Caco-2 (cell line): ENCODE measurements at regions not wholly inside any gene's neighbourhood (a gene's known extent, or its start where the extent isn't known, plus 50 kb on each side); places are given as distances from the start of the nearest gene placed in this dataset.
A peak's percentile ranks its signal among the peaks of the same experiment; 100 is the strongest.

Source experiments
- BruUV-seq: library from RNA; stranded (reverse); fragments of 400-500 nt; replicated peaks from 2 replicates; lab custom pipeline; 2021; lab: Mats Ljungman, UMichigan
- CTCF ChIA-PET: fragments of 300-600 bp; sonication (Branson Sonifier 250); formaldehyde crosslinking; loops from one replicate; lab custom pipeline; 2022; ENCODE audit warnings: antibody characterized with exemption; lab: Charles Lee
- POLR2A ChIA-PET: fragments of 300-600 bp; sonication (Branson Sonifier 250); formaldehyde crosslinking; loops from one replicate; lab custom pipeline; 2022; ENCODE audit warnings: antibody characterized with exemption; lab: Charles Lee
- DNase-seq, 2 experiments: peaks; one replicate each; pipeline versions ENCODE4 v3.0.0 to v3.0.0-alpha.2; 2020 to 2022
- H3K27me3 ChIP-seq: replicated peaks from 2 replicates; pipeline ENCODE4 v1.6.0; 2011; ENCODE audit warnings: low read length; ENCODE audit not compliant: control insufficient read depth, insufficient read depth
- H3K36me3 ChIP-seq: 2 replicates; pipeline ENCODE4 v1.5.1; 2011; ENCODE audit warnings: low read length; ENCODE audit not compliant: control insufficient read depth, insufficient read depth
- H3K4me1 ChIP-seq: fragments of 250-450 bp; sonication (Bioruptor Pico); 2 replicates; pipeline ENCODE4 v1.5.1; 2020; ENCODE audit warnings: mild to moderate bottlenecking
- H3K4me3 ChIP-seq: 2 replicates; pipeline ENCODE4 v1.5.1; 2011; ENCODE audit warnings: low read depth, mild to moderate bottlenecking, control low read depth, low read length
- H3K9me3 ChIP-seq: fragments of 250-450 bp; sonication (Bioruptor Pico); 2 replicates; pipeline ENCODE4 v1.5.1; 2020; ENCODE audit warnings: mild to moderate bottlenecking, moderate library complexity
- H3K27ac Mint-ChIP-seq: one replicate; pipeline ENCODE4 v1.8.0; 2022; ENCODE audit warnings: mixed read lengths; ENCODE audit not compliant: unreplicated experiment
- H3K27me3 Mint-ChIP-seq: one replicate; pipeline ENCODE4 v1.8.0; 2022; ENCODE audit warnings: mixed read lengths; ENCODE audit not compliant: insufficient read depth, unreplicated experiment
- H3K36me3 Mint-ChIP-seq: one replicate; pipeline ENCODE4 v1.8.0; 2022; ENCODE audit warnings: mild to moderate bottlenecking, mixed read lengths; ENCODE audit not compliant: insufficient read depth, unreplicated experiment
- H3K4me1 Mint-ChIP-seq: one replicate; pipeline ENCODE4 v1.8.0; 2022; ENCODE audit warnings: low read depth, mixed read lengths; ENCODE audit not compliant: unreplicated experiment
- H3K4me3 Mint-ChIP-seq: one replicate; pipeline ENCODE4 v1.8.0; 2022; ENCODE audit warnings: mild to moderate bottlenecking, moderate library complexity, mixed read lengths; ENCODE audit not compliant: unreplicated experiment
- H3K9me3 Mint-ChIP-seq: one replicate; pipeline ENCODE4 v1.8.0; 2022; ENCODE audit warnings: mixed read lengths; ENCODE audit not compliant: unreplicated experiment
- CTCF ChIP-seq, 2 experiments: fragments of 200-600 bp in 1 of 2; IDR thresholded peaks; 1 replicate in 1 of 2; 2 replicates in 1 of 2; pipeline versions ENCODE4 v1.5.1 to v1.8.0; 2011 to 2022; ENCODE audit warnings: antibody characterized with exemption in 1 of 2, control low read depth in 1 of 2, inconsistent platforms in 1 of 2, low read depth in 1 of 2, low read length in 1 of 2, mild to moderate bottlenecking in 1 of 2, moderate library complexity in 1 of 2; ENCODE audit not compliant: insufficient read depth in 1 of 2, severe bottlenecking in 1 of 2, unreplicated experiment in 1 of 2
- intact Hi-C: fragments of 100-400 bp; cut with micrococcal nuclease; formaldehyde crosslinking; loops from one replicate; pipeline ENCODE4 v1.10.0; 2022; ENCODE audit not compliant: unreplicated experiment

GRCh38 chr18:7447318-7448028, 119.6 kb upstream of the PTPRM start:
- no peaks in the 10 kb centered on the region for H3K4me1 ChIP-seq
- H3K4me3 Mint-ChIP-seq, result no peak overlapping the region
- H3K27me3 Mint-ChIP-seq, result peaks cover 7% of the 10 kb centered on the region
- POLR2A ChIA-PET, result no interaction called here
- BruUV-seq, result no TSS peak
- no peaks in the 10 kb centered on the region for H3K27me3 ChIP-seq
- H3K9me3 ChIP-seq, result no peaks in the 10 kb centered on the region
- DNase-seq, result no peak
- no peaks in the 10 kb centered on the region for H3K36me3 Mint-ChIP-seq
- intact Hi-C loops, result no loop called here
- H3K4me3 ChIP-seq, result no peak overlapping the region
- no peaks in the 10 kb centered on the region for H3K36me3 ChIP-seq
- no peak for TF ChIP-seq CTCF (IDR thresholded peaks at IDR 0.05; ENCODE audit: insufficient read depth in 1 of 2, low read depth in 1 of 2, low read length in 1 of 2, severe bottlenecking in 1 of 2, unreplicated experiment in 1 of 2)
- H3K4me1 Mint-ChIP-seq, result no peaks in the 10 kb centered on the region
- H3K27ac Mint-ChIP-seq, result no peak overlapping the region
- CTCF ChIA-PET, result no interaction called here
- no peaks in the 10 kb centered on the region for H3K9me3 Mint-ChIP-seq

DNA sequence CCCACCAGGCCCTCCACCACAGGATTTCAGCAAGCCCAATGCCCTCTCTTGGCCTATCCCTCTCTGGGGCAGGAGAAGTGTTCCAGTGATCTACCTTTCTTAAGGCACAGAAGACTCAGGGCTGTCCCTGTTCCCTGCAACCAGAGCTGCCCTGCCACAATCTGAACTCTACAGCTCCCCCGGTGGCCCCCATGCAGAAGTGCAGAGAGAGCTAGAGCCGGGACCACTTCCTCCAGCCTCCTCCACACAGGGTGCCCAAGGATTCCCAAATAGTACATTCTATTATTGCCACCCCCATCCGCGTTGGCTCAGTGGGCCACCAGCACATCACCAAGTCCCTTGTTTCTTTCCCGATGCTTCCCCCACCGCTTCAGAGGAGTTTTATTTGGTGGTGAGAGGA, 114.8 kb upstream of the PTPRM start:
- intact Hi-C loops, result loop anchor here (2.0 to 5.0 kb wide), 2 partner anchors 80 to 180 kb away; no protein-coding TSS in a partner anchor
- no TSS peak for BruUV-seq

GRCh38 chr18:7454429-7454828, 112.7 kb upstream of the PTPRM start:
- no peak for DNase-seq
- CTCF ChIA-PET, result no interaction called here
- TF ChIP-seq CTCF (IDR thresholded peaks at IDR 0.05; ENCODE audit: insufficient read depth in 1 of 2, low read depth in 1 of 2, low read length in 1 of 2, severe bottlenecking in 1 of 2, unreplicated experiment in 1 of 2), result no peak
- Mint-ChIP-seq H3K4me3 (no peak overlapping the region), H3K4me1 (peaks cover 7% of the 10 kb centered on the region), H3K9me3 (no peaks in the 10 kb centered on the region), H3K27ac (no peak overlapping the region), H3K36me3 (no peaks in the 10 kb centered on the region), H3K27me3 (peaks cover 3% of the 10 kb centered on the region)
- intact Hi-C loops, result loop anchor here (5.0 kb wide), 1 partner anchor 82 kb away; no protein-coding TSS in a partner anchor
- Histone ChIP-seq H3K36me3 (no peaks in the 10 kb centered on the region), H3K4me3 (no peak overlapping the region), H3K4me1 (peaks cover 12% of the 10 kb centered on the region; the same call in 1 of the 2 replicates), H3K9me3 (no peaks in the 10 kb centered on the region), H3K27me3 (no peaks in the 10 kb centered on the region)
- POLR2A ChIA-PET, result no interaction called here
- BruUV-seq, result no TSS peak

More for the DNA sequence above, 114.8 kb upstream of the PTPRM start:
- H3K27ac Mint-ChIP-seq, result no peak overlapping the region
- POLR2A ChIA-PET, result no interaction called here
- no peak overlapping the region for H3K4me3 Mint-ChIP-seq
- Histone ChIP-seq H3K4me1 (peaks cover 6% of the 10 kb centered on the region; the same call in 1 of the 2 replicates), H3K27me3 (no peaks in the 10 kb centered on the region), H3K9me3 (no peaks in the 10 kb centered on the region), H3K4me3 (no peak overlapping the region), H3K36me3 (no peaks in the 10 kb centered on the region)
- peak in 1 of 2 experiments; percentile 60 for DNase-seq
- no peaks in the 10 kb centered on the region for H3K9me3 Mint-ChIP-seq
- CTCF ChIA-PET, result interaction anchor here (0.5 to 1.1 kb wide), 5 partner anchors 84 to 197 kb away, joined by 3 to 8 read pairs (median 3); partner anchors contain the start of gene PTPRM
- TF ChIP-seq CTCF (IDR thresholded peaks at IDR 0.05; ENCODE audit: insufficient read depth in 1 of 2, low read depth in 1 of 2, low read length in 1 of 2, severe bottlenecking in 1 of 2, unreplicated experiment in 1 of 2), result peak; percentile 66 to 81
- H3K4me1 Mint-ChIP-seq, result peaks cover 5% of the 10 kb centered on the region
- H3K36me3 Mint-ChIP-seq, result no peaks in the 10 kb centered on the region
- peaks cover 7% of the 10 kb centered on the region for H3K27me3 Mint-ChIP-seq
